PC-9 (cell line): ENCODE measurements at regions not wholly inside any gene's neighbourhood (a gene's known extent, or its start where the extent isn't known, plus 50 kb on each side); places are given as distances from the start of the nearest gene placed in this dataset.

Source experiments
- CTCF ChIP-seq: fragments of 200-600 bp; sonication (generic); conservative IDR thresholded peaks from 2 replicates; pipeline ENCODE4 v1.6.1; 2017; ENCODE audit warnings: mixed run types, antibody characterized with exemption, mild to moderate bottlenecking, moderate library complexity
- EZH2 ChIP-seq: fragments of 200-600 bp; sonication (generic); IDR thresholded peaks from 2 replicates; pipeline ENCODE4 v1.8.0; 2017; ENCODE audit warnings: antibody characterized with exemption, low read depth

- no peak for TF ChIP-seq CTCF
- TF ChIP-seq EZH2: no peak
Measured at GRCh38 chr1:216820345-216820744, 97.1 kb upstream of the ESRRG start.
